SK-N-SH (cell line): ENCODE measurements at regions not wholly inside any gene's neighbourhood (a gene's known extent, or its start where the extent isn't known, plus 50 kb on each side); places are given as distances from the start of the nearest gene placed in this dataset.

Experiments used
- CTCF ChIA-PET: fragments of 300-600, 350-600 bp; formaldehyde crosslinking; extraction: SDS; loops from one replicate; lab custom pipeline; 2021; lab: Yijun Ruan, JAX
- POLR2A ChIA-PET: fragments of 350-600 bp; sonication (Branson Sonifier 250); formaldehyde crosslinking; extraction: SDS; loops from one replicate; lab custom pipeline; 2020; ENCODE audit warnings: antibody characterized with exemption, inconsistent platforms; lab: Yijun Ruan, JAX
- DNase-seq: peaks from one replicate; pipeline ENCODE4 v3.0.0; 2012
- H2AFZ ChIP-seq: fragments of 200-600 bp; sonication (generic); 2 replicates; pipeline ENCODE4 v1.8.1; 2016; ENCODE audit warnings: antibody characterized with exemption, mild to moderate bottlenecking, low read depth
- H3F3A ChIP-seq: fragments of 200-600 bp; sonication (generic); replicated peaks from 2 replicates; pipeline ENCODE3; 2016; ENCODE audit warnings: antibody characterized with exemption, mild to moderate bottlenecking; ENCODE audit not compliant: insufficient read depth
- H3K27ac ChIP-seq, 2 experiments: fragments of 200-500 bp in 1 of 2; fragments of 200-600 bp in 1 of 2; sonication (Bioruptor generic) in 1 of 2; sonication (generic), shearing (Covaris generic) in 1 of 2; 2 replicates each; pipeline versions ENCODE4 v1.5.1 to v1.6.1; 2014 to 2016; ENCODE audit warnings: low read depth in 2 of 2, inconsistent platforms in 1 of 2, low read length in 1 of 2, mild to moderate bottlenecking in 1 of 2, mixed read lengths in 1 of 2
- H3K27me3 ChIP-seq: fragments of 200-600 bp; sonication (generic), shearing (Covaris generic); 2 replicates; pipeline ENCODE4 v1.6.1; 2016; ENCODE audit warnings: mixed run types; ENCODE audit not compliant: insufficient read depth
- H3K36me3 ChIP-seq, 2 experiments: fragments of 200-500 bp in 1 of 2; fragments of 200-600 bp in 1 of 2; sonication (Bioruptor generic) in 1 of 2; sonication (generic) in 1 of 2; replicated peaks in 1 of 2; 2 replicates each; pipeline versions ENCODE3 to v1.5.1; 2014 to 2016; ENCODE audit warnings: low read length in 1 of 2, mild to moderate bottlenecking in 1 of 2; ENCODE audit not compliant: insufficient read depth in 2 of 2, control insufficient read depth in 1 of 2
- H3K4me1 ChIP-seq, 2 experiments: fragments of 200-500 bp in 1 of 2; fragments of 200-600 bp in 1 of 2; sonication (Bioruptor generic) in 1 of 2; sonication (generic), shearing (Covaris generic) in 1 of 2; 2 replicates each; pipeline versions ENCODE4 v1.5.1 to v1.6.1; 2014 to 2016; ENCODE audit warnings: low read depth in 1 of 2, low read length in 1 of 2, mixed run types in 1 of 2; ENCODE audit not compliant: insufficient read depth in 2 of 2, control insufficient read depth in 1 of 2
- H3K4me2 ChIP-seq: fragments of 200-600 bp; sonication (generic), shearing (Covaris generic); 2 replicates; pipeline ENCODE4 v1.6.1; 2017; ENCODE audit warnings: mixed run types
- H3K4me3 ChIP-seq, 2 experiments: fragments of 200-500 bp in 1 of 2; fragments of 200-600 bp in 1 of 2; sonication (Bioruptor generic) in 1 of 2; sonication (generic), shearing (Covaris generic) in 1 of 2; 2 replicates each; pipeline versions ENCODE4 v1.5.1 to v1.8.1; 2014 to 2016; ENCODE audit warnings: low read depth in 2 of 2, inconsistent platforms in 1 of 2, low read length in 1 of 2, mild to moderate bottlenecking in 1 of 2, mixed read lengths in 1 of 2, moderate library complexity in 1 of 2
- H3K79me2 ChIP-seq: fragments of 200-600 bp; sonication (generic); 2 replicates; pipeline ENCODE4 v1.8.1; 2017; ENCODE audit warnings: mild to moderate bottlenecking; ENCODE audit not compliant: insufficient read depth
- H3K9ac ChIP-seq: fragments of 200-600 bp; sonication (generic); 2 replicates; pipeline ENCODE4 v1.6.1; 2017; ENCODE audit warnings: mixed run types
- H3K9me2 ChIP-seq: fragments of 200-600 bp; sonication (generic); 2 replicates; pipeline ENCODE4 v1.6.1; 2017; ENCODE audit warnings: mixed run types
- H3K9me3 ChIP-seq: fragments of 200-600 bp; sonication (generic); 2 replicates; pipeline ENCODE4 v1.6.1; 2017; ENCODE audit warnings: mixed run types, mild to moderate bottlenecking, moderate library complexity
- H4K20me1 ChIP-seq: fragments of 200-600 bp; sonication (generic); 2 replicates; pipeline ENCODE4 v1.6.1; 2017; ENCODE audit warnings: mild to moderate bottlenecking, mixed run types; ENCODE audit not compliant: insufficient read depth
- ELF1 ChIP-seq: IDR thresholded peaks from 2 replicates; pipeline ENCODE4 v1.4.0; 2012
- EP300 ChIP-seq, 2 experiments: IDR thresholded peaks; 2 replicates each; pipeline versions ENCODE4 v1.4.0 to v1.6.1; 2012; ENCODE audit warnings: borderline replicate concordance in 1 of 2, low read depth in 1 of 2, low read length in 1 of 2
- EZH2phosphoT487 ChIP-seq: fragments of 200-600 bp; sonication (generic); IDR thresholded peaks from 2 replicates; pipeline ENCODE4 v1.6.1; 2017; ENCODE audit warnings: low read depth, mixed run types, mild to moderate bottlenecking, antibody characterized with exemption, moderate library complexity, borderline replicate concordance
- FOSL2 ChIP-seq: IDR thresholded peaks from 2 replicates; pipeline ENCODE4 v1.4.0; 2012; ENCODE audit warnings: low read depth, mild to moderate bottlenecking, moderate library complexity, borderline replicate concordance
- FOXJ3 ChIP-seq: sonication (generic); formaldehyde crosslinking; IDR thresholded peaks from 2 replicates; pipeline ENCODE4 v1.5.1; 2020; ENCODE audit warnings: mild to moderate bottlenecking, missing genetic modification reagents
- FOXM1 ChIP-seq: IDR thresholded peaks from 2 replicates; pipeline ENCODE4 v1.4.0; 2012; ENCODE audit warnings: low read depth, mild to moderate bottlenecking
- GABPA ChIP-seq: IDR thresholded peaks from 2 replicates; pipeline ENCODE4 v1.4.0; 2012; ENCODE audit warnings: low read depth, mild to moderate bottlenecking
- GATA2 ChIP-seq: sonication (generic); formaldehyde crosslinking; IDR thresholded peaks from 2 replicates; pipeline ENCODE4 v1.5.0; 2020; ENCODE audit warnings: mild to moderate bottlenecking, missing genetic modification reagents
- JUND ChIP-seq: IDR thresholded peaks from 2 replicates; pipeline ENCODE4 v1.4.0; 2012
- MEF2A ChIP-seq: IDR thresholded peaks from 2 replicates; pipeline ENCODE4 v1.4.0; 2012; ENCODE audit warnings: low read depth, borderline replicate concordance
- NFIC ChIP-seq: IDR thresholded peaks from 2 replicates; pipeline ENCODE4 v1.4.0; 2012; ENCODE audit warnings: borderline replicate concordance
- NRF1 ChIP-seq: IDR thresholded peaks from 2 replicates; pipeline ENCODE4 v1.6.1; 2012; ENCODE audit warnings: low read depth, mild to moderate bottlenecking, low read length
- RCOR1 ChIP-seq: fragments of 150-350 bp; IDR thresholded peaks from 2 replicates; pipeline ENCODE4 v1.6.1; 2017; ENCODE audit warnings: antibody characterized with exemption, low read length
- RFX5 ChIP-seq: IDR thresholded peaks from 2 replicates; pipeline ENCODE4 v1.6.1; 2012; ENCODE audit warnings: mild to moderate bottlenecking, improper control_type of control experiment, low read length
- SMC3 ChIP-seq: IDR thresholded peaks from 2 replicates; pipeline ENCODE4 v1.6.1; 2012; ENCODE audit warnings: low read depth, low read length, improper control_type of control experiment
- TAF1 ChIP-seq: IDR thresholded peaks from 2 replicates; pipeline ENCODE4 v1.6.1; 2012; ENCODE audit warnings: low read depth, mild to moderate bottlenecking, low read length, moderate library complexity, borderline replicate concordance
- TCF12 ChIP-seq: IDR thresholded peaks from 2 replicates; pipeline ENCODE4 v1.4.0; 2012
- TEAD4 ChIP-seq: IDR thresholded peaks from 2 replicates; pipeline ENCODE4 v1.4.0; 2012; ENCODE audit warnings: mild to moderate bottlenecking, borderline replicate concordance; ENCODE audit not compliant: insufficient read depth
- YY1 ChIP-seq: IDR thresholded peaks from 2 replicates; pipeline ENCODE4 v1.4.0; 2012; ENCODE audit warnings: low read depth, mild to moderate bottlenecking
- WGBS: methylation state at CpG from one replicate; pipeline ENCODE4 v1.1.6; 2017; ENCODE audit warnings: low lambda C conversion rate; 5-methylcytosine and 5-hydroxymethylcytosine counted together

- no peak for TF ChIP-seq YY1
- TF ChIP-seq TAF1: no peak
- TF ChIP-seq SMC3: no peak
- TF ChIP-seq TEAD4: no peak
- TF ChIP-seq FOXM1: no peak
- no peak for TF ChIP-seq FOXJ3 (CRISPR knock-in tag)
- no peak for TF ChIP-seq JUND
- no peak for TF ChIP-seq GABPA
- TF ChIP-seq EZH2phosphoT487: no peak
- no peak for TF ChIP-seq TCF12
- no peak for TF ChIP-seq NFIC
- no peak for TF ChIP-seq EP300 (IDR thresholded peaks at IDR 0.05; ENCODE audit: borderline replicate concordance in 1 of 2, low read depth in 1 of 2, low read length in 1 of 2)
- no peak for TF ChIP-seq ELF1
- no peak for TF ChIP-seq MEF2A
- CTCF ChIA-PET: no interaction called here
- Histone ChIP-seq H4K20me1 (no peaks in the 10 kb centered on the region), H3K4me1 (peaks cover 0 to 8% of the 10 kb centered on the region in 2 experiments; a peak in 1 of 4 replicates), H3K9ac (no peak overlapping the region), H3K9me2 (no peaks in the 10 kb centered on the region), H3F3A (no peaks in the 10 kb centered on the region), H3K9me3 (no peaks in the 10 kb centered on the region), H3K36me3 (no peaks in the 10 kb centered on the region), H3K27ac (no peak overlapping the region), H2AFZ (no peak overlapping the region), H3K27me3 (no peaks in the 10 kb centered on the region), H3K79me2 (no peaks in the 10 kb centered on the region), H3K4me2 (no peak overlapping the region), H3K4me3 (no peak overlapping the region)
- WGBS: 93% methylated on average over 2 of the region's 2 CpGs
- POLR2A ChIA-PET: no interaction called here
- DNase-seq: no peak
Measured at GRCh38 chr5:145470396-145470979, 364.7 kb downstream of the PRELID2 start.

- Histone ChIP-seq H3F3A (no peaks in the 10 kb centered on the region), H3K4me3 (no peak overlapping the region), H3K9me2 (no peaks in the 10 kb centered on the region), H3K4me2 (no peak overlapping the region), H2AFZ (no peak overlapping the region), H3K79me2 (no peaks in the 10 kb centered on the region), H3K27ac (no peak overlapping the region), H3K36me3 (no peaks in the 10 kb centered on the region), H3K9me3 (no peaks in the 10 kb centered on the region), H4K20me1 (no peaks in the 10 kb centered on the region), H3K4me1 (peaks cover 0 to 8% of the 10 kb centered on the region in 2 experiments; a peak in 1 of 4 replicates), H3K9ac (no peak overlapping the region), H3K27me3 (no peaks in the 10 kb centered on the region)
- no peak for TF ChIP-seq FOSL2
- no peak for TF ChIP-seq GATA2 (CRISPR knock-in tag)
- TF ChIP-seq NRF1: no peak
- TF ChIP-seq EP300 (IDR thresholded peaks at IDR 0.05; ENCODE audit: borderline replicate concordance in 1 of 2, low read depth in 1 of 2, low read length in 1 of 2): no peak
- TF ChIP-seq JUND: no peak
- no peak for TF ChIP-seq MEF2A
- TF ChIP-seq YY1: no peak
- TF ChIP-seq RCOR1: no peak
- no peak for TF ChIP-seq GABPA
- no peak for TF ChIP-seq FOXM1
- no peak for TF ChIP-seq RFX5
- CTCF ChIA-PET: no interaction called here
- POLR2A ChIA-PET: no interaction called here
- over 99% methylated on average over 3 of the region's 3 CpGs for WGBS
- DNase-seq: no peak
Measured at GRCh38 chr5:145467446-145467845, 367.7 kb downstream of the PRELID2 start.
